GM12891 (cell line): ENCODE measurements at regions not wholly inside any gene's neighbourhood (a gene's known extent, or its start where the extent isn't known, plus 50 kb on each side); places are given as distances from the start of the nearest gene placed in this dataset.
"Not testable (repeated sequence)": the region's sequence is repeated elsewhere in the genome, so short reads cannot be mapped to it uniquely, and the experiment has no call there.

Experiments
- POLR2AphosphoS5 ChIP-seq: IDR thresholded peaks from 2 replicates; pipeline ENCODE4 v1.6.1; 2011; ENCODE audit warnings: low read depth, low read length, control low read depth
- TAF1 ChIP-seq: IDR thresholded peaks from 2 replicates; pipeline ENCODE4 v1.6.1; 2011; ENCODE audit warnings: low read depth, low read length, control low read depth

DNA sequence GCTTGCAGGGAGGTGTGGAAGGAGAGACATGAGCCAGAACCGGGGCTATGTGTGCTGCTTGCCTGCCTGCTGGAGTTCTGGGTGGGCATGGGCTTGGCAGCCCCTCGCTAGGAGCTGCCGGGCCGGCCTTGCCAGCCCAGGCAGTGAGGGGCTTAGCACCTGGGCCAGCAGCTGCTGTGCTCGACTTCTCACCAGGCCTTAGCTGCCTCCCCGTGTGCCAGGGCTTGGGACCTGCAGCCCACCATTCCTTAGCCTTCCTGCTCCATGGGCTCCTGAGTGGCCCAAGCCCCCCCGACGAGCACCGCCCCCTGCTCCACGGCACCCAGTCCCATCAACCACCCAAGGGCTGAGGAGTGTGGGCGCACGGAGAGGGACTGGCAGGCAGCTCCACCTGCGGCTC is 111.3 kb downstream of the OTOP1 start:
- not testable (repeated sequence) for TF ChIP-seq POLR2AphosphoS5, TAF1
